ENCODE measurements at regions not wholly inside any gene's neighbourhood (a gene's known extent, or its start where the extent isn't known, plus 50 kb on each side); places are given as distances from the start of the nearest gene placed in this dataset.

GRCh38 chr4:65241257-65241997 lies 428.9 kb downstream of the EPHA5 start:
- Histone ChIP-seq H3K36me3 (ENCODE audit: insufficient read depth) (no peaks in the 10 kb centered on the region), H2AFZ (0 out of 2 replicates have a peak overlapping the region, but pooled peaks have one; percentile 59), H3F3A (replicated peaks; ENCODE audit: low read depth) (no peaks in the 10 kb centered on the region), H3K27me3 (ENCODE audit: insufficient read depth) (no peaks in the 10 kb centered on the region), H3K4me1 (ENCODE audit: insufficient read depth) (no peaks in the 10 kb centered on the region), H3K4me3 (no peak overlapping the region), H3K27ac (ENCODE audit: low read depth) (no peak overlapping the region), H3K4me2 (no peak overlapping the region), H3K79me2 (replicated peaks; ENCODE audit: insufficient read depth) (no peaks in the 10 kb centered on the region), H3K9me2 (ENCODE audit: insufficient read depth) (peaks cover 11% of the 10 kb centered on the region), H4K20me1 (replicated peaks; ENCODE audit: insufficient read depth) (no peaks in the 10 kb centered on the region)
- Mint-ChIP-seq H3K36me3 (ENCODE audit: low read depth) (no peaks in the 10 kb centered on the region), H3K4me3 (no peak overlapping the region), H3K9me3 (no peaks in the 10 kb centered on the region; the same call in 2 of the 3 replicates), H3K27ac (peak overlapping the region; percentile 40; the same call in 1 of the 2 replicates), H3K27me3 (ENCODE audit: insufficient read depth, low read depth, poor library complexity) (no peaks in the 10 kb centered on the region), H3K4me1 (peaks cover 7% of the 10 kb centered on the region; the same call in 2 of the 3 replicates)
- ATAC-seq, result no peak
- no peak for TF ChIP-seq STAT1 (IDR thresholded peaks at IDR 0.05; ENCODE audit: unreplicated experiment)
- TF ChIP-seq CTCF (conservative IDR thresholded peaks at IDR 0.05; ENCODE audit: low read depth in 2 of 2), result no peak
- no peak for TF ChIP-seq ZNF462 (CRISPR knock-in tag; IDR thresholded peaks at IDR 0.05)
- TF ChIP-seq EZH2 (IDR thresholded peaks at IDR 0.05; ENCODE audit: low read depth, unreplicated experiment), result no peak
- no peak for TF ChIP-seq REST (IDR thresholded peaks at IDR 0.05; ENCODE audit: unreplicated experiment)
- no peak for TF ChIP-seq JUNB (IDR thresholded peaks at IDR 0.05; ENCODE audit: unreplicated experiment)
- TF ChIP-seq CREB1 (CRISPR knock-in tag; IDR thresholded peaks at IDR 0.05; ENCODE audit: low read depth), result no peak
- TF ChIP-seq EZH2phosphoT487 (IDR thresholded peaks at IDR 0.05; ENCODE audit: unreplicated experiment), result no peak
- no peak for TF ChIP-seq ZNF331 (CRISPR knock-in tag; IDR thresholded peaks at IDR 0.05; ENCODE audit: low read depth)
- TF ChIP-seq NANOG (IDR thresholded peaks at IDR 0.05; ENCODE audit: borderline replicate concordance), result no peak
- no peak for TF ChIP-seq ETS1 (IDR thresholded peaks at IDR 0.05)
- TF ChIP-seq POLR2AphosphoS5 (IDR thresholded peaks at IDR 0.05; ENCODE audit: low read depth), result no peak
- no peak for TF ChIP-seq ZNF114 (CRISPR knock-in tag; IDR thresholded peaks at IDR 0.05)
- DNase-seq (ENCODE audit: low spot score), result no peak

All from GM23338 (cell line).